ENCODE measurements at regions not wholly inside any gene's neighbourhood (a gene's known extent, or its start where the extent isn't known, plus 50 kb on each side); places are given as distances from the start of the nearest gene placed in this dataset.
"Not testable (repeated sequence)": the region's sequence is repeated elsewhere in the genome, so short reads cannot be mapped to it uniquely, and the experiment has no call there.

- no peak for DNase-seq (ENCODE audit: low read depth in 2 of 2)
Observed at GRCh38 chr11:37182031-37182430, 584.0 kb upstream of the RAG2 start.

- DNase-seq (ENCODE audit: low read depth in 2 of 2) = no peak
Observed at GRCh38 chr11:37177721-37178120, 579.7 kb upstream of the RAG2 start.

- DNase-seq (ENCODE audit: low read depth in 2 of 2) = no peak
Observed at GRCh38 chr11:37171451-37171850, 573.4 kb upstream of the RAG2 start.

GRCh38 chr11:37170311-37170710, 572.3 kb upstream of the RAG2 start:
- no peak for DNase-seq (ENCODE audit: low read depth in 2 of 2)

GRCh38 chr11:37145434-37145833, 547.4 kb upstream of the RAG2 start:
- DNase-seq (ENCODE audit: low read depth in 2 of 2) = not testable (repeated sequence)

- no peak for DNase-seq (ENCODE audit: low read depth in 2 of 2)
Observed at GRCh38 chr11:37142591-37142990, 544.6 kb upstream of the RAG2 start.

GRCh38 chr11:37141707-37142106, 543.7 kb upstream of the RAG2 start:
- no peak for DNase-seq (ENCODE audit: low read depth in 2 of 2)

- DNase-seq (ENCODE audit: low read depth in 2 of 2) = not testable (repeated sequence)
Observed at GRCh38 chr11:37135606-37136005, 537.6 kb upstream of the RAG2 start.

DNA sequence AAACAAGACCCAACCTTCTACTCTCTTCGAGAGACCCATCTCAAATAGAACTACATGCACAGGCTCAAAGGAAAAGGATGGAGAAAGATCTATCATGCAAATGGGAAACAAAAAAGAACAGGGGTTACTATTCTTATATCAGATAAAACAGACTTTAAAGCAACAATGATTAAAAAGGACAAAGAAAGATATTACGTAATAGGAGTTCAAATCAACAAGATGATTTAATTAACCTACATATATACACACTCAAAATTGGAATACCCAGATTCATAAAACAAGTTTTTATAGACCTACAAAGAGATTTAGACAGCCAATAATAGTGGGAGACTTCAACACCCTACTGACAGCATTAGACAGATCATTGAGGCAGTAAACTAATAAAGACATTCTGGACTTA, 536.6 kb upstream of the RAG2 start:
- DNase-seq (ENCODE audit: low read depth in 2 of 2) = no peak

GRCh38 chr11:37124384-37124783, 526.3 kb upstream of the RAG2 start:
- DNase-seq (ENCODE audit: low read depth in 2 of 2) = no peak

GRCh38 chr11:37115963-37116362, 517.9 kb upstream of the RAG2 start:
- DNase-seq (ENCODE audit: low read depth in 2 of 2) = no peak

- no peak for DNase-seq (ENCODE audit: low read depth in 2 of 2)
Observed at GRCh38 chr11:37110385-37110784, 512.3 kb upstream of the RAG2 start.

DNA sequence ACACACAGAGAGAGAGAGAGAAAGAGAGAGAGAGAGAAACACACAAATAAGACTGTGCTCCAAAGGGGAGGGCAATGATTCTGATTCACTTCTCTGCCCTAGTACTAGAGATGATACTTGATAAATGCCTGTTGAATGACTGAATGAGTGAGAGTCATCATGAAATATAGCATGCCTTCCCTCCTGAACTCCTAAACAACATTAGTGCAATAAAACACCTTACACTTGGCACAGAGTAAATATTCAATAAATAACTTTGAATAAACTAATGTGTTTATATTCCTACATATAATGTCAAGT, 511.2 kb upstream of the RAG2 start:
- DNase-seq (ENCODE audit: low read depth in 2 of 2) = no peak

GRCh38 chr11:37108436-37109285, 510.6 kb upstream of the RAG2 start:
- no peak for DNase-seq (ENCODE audit: low read depth in 2 of 2)

- no peak for DNase-seq (ENCODE audit: low read depth in 2 of 2)
Observed at GRCh38 chr11:37107831-37108230, 509.8 kb upstream of the RAG2 start.

DNA sequence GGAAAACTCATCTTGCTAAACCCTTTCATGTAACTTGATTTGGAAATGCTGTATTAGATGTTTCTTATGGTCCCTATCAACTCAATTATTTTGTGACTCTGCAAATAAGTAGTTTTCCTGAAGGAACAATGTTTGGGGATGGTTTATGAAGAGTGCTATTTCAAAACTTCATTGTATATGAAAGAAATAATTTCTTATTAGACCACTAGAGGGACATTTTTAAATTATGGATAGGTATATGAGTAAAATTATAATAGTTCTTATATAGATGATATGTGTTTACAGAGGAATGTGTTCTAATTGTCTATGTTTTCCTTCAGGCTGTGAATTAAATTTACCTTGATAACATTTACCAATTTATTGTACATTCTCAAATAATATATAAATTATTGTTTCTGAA, 509.4 kb upstream of the RAG2 start:
- no peak for DNase-seq (ENCODE audit: low read depth in 2 of 2)

DNA sequence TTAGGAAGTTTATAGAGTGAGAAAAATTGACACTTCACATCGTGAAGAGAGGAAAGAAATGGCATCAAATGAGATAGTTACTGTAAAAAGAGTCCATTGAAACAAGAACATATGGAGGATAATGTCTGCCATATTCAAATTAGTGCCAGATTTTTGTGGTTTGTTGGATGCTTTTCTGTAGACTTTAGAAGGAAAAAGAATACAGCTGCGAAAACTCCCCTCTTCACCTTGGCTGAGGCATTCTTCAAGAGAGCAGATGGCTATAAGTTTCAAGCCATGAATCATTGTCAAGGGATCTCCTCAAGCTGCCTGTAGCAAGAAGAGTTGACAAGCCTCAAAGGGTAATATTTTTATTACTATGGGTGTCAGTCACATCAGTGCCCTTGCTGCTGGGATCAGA, 507.4 kb upstream of the RAG2 start:
- DNase-seq (ENCODE audit: low read depth in 2 of 2) = no peak

DNA sequence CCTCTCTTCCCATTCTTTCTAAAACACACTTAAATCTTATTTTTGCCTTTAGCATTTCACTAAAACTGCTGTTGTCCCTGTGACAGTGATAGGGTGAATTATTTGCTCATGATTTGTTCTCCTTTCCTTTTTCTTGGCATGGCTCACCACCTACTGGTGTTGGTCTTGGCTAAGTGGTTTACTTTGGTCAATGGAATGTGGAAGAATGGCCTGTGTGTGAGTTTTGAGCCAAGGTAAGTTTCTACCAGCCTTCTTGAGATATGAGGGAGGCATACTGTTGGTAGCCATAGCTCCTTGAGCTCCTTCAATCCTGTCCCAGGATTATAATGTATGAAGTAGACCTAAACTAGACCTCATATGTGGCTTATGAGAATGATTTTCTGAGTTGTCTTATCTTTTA, 506.3 kb upstream of the RAG2 start:
- DNase-seq (ENCODE audit: low read depth in 2 of 2) = no peak

DNA sequence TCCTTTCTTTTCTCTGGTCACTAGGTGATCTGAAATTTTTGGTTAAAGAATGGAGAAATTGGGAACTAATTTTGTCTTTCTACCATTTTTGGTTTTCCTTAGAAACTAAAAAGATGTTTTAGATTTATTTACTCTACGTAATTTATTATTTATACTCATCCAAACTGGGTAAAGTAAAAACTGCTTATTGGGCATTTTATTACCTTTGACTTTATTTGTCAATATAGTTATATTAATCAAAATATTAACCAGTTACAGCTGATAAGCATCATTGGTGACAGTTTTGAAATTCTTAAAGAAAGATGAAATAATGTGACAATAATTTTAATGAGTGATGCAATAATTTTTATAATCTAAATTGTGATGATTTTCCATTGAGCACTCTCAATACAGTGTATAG, 502.0 kb upstream of the RAG2 start:
- no peak for DNase-seq (ENCODE audit: low read depth in 2 of 2)

GRCh38 chr11:37092487-37092886, 494.5 kb upstream of the RAG2 start:
- no peak for DNase-seq (ENCODE audit: low read depth in 2 of 2)

DNA sequence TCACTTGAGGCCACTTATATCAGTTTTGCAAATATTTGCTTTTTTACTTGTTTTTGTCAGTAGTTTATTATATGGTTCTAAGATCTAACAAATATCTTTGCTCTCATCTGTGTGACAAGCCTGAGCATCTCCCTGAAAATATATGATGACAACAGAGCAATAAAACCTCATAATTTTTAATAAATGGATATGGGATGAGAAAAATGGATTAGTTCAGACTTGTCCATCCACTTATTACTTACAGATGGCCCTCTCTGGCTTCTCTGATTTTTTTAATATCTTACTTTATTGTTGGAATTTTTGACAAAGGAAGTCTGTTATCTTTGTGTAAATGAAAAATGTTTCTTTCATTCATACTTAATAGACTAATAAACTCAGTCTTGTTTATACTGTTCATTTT, 491.4 kb upstream of the RAG2 start:
- DNase-seq (ENCODE audit: low read depth in 2 of 2) = no peak

GRCh38 chr11:37088573-37088910, 490.5 kb upstream of the RAG2 start:
- no peak for DNase-seq (ENCODE audit: low read depth in 2 of 2)

DNA sequence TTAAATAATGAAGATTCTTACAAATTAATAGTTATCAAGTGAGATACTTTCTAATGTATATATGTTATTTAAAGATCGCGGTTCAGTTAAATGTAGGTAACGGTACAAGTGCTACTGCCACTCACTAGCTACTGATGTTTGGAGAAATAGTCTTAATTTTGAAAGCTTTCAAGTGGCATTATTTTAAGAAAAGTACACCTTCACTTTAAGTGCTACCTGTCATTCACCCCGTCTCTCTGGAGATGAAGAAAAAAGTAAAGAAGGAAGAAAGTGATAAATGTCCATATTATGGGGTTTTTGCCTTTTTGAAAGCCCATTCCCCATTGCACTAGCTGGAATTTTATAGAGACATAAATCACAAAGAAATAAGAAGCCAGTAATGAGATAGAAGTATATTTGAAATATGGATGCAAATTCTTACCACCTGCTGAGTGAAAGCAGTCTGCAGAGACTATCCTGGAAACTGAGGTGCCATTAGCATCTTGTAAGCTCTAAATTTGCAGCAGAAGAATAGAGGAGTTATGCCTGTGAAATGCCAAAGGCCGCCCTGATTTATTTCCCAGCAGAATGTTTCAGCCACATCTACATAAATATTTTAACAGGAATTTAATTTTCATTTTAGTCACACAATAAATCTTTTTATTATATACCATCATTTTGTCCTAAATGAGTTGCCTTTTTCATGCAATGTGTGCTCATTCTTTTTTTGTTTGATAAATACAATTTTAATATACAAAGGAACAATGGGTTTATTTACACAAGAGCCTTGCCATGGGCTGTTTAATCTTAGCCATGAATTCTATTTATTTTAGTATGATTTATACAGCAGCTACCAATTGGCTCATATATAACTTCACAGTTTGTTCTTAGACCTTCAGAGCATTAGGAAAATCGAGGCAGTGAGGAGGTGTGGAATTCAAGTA, 489.9 kb upstream of the RAG2 start:
- DNase-seq (ENCODE audit: low read depth in 2 of 2) = no peak
